ENCODE measurements at regions not wholly inside any gene's neighbourhood (a gene's known extent, or its start where the extent isn't known, plus 50 kb on each side); places are given as distances from the start of the nearest gene placed in this dataset.

GRCh38 chr9:13942201-13942600 is 371.7 kb downstream of the NFIB start:
- H3K9me3 ChIP-seq (ENCODE audit: control insufficient read depth, low read length) = no peaks in the 10 kb centered on the region
- H3K36me3 ChIP-seq (ENCODE audit: control insufficient read depth, insufficient read depth, low read length) = no peaks in the 10 kb centered on the region
- TF ChIP-seq CTCF (conservative IDR thresholded peaks at IDR 0.05) = no peak
- Mint-ChIP-seq H3K9me3 (no peaks in the 10 kb centered on the region), H3K4me1 (no peaks in the 10 kb centered on the region), H3K27me3 (ENCODE audit: insufficient read depth) (no peaks in the 10 kb centered on the region), H3K36me3 (ENCODE audit: low read depth) (no peaks in the 10 kb centered on the region), H3K4me3 (no peak overlapping the region), H3K27ac (no peak overlapping the region)
- WGBS, 2 experiments (ENCODE audit: insufficient coverage in 1 of 2, insufficient read length in 1 of 2) = 90 to 95% methylated on average over 6 of the region's 6 CpGs
- no peaks in the 10 kb centered on the region for H3K27me3 ChIP-seq (ENCODE audit: control insufficient read depth, insufficient read depth, low read length, poor library complexity, severe bottlenecking)
- no peak overlapping the region for H3K27ac ChIP-seq (ENCODE audit: low read depth, low read length)
- DNase-seq = no peak
- no peaks in the 10 kb centered on the region for H3K4me1 ChIP-seq (ENCODE audit: control insufficient read depth, insufficient read depth, low read length)
- H3K4me3 ChIP-seq (ENCODE audit: low read length) = no peak overlapping the region
- H3K9ac ChIP-seq (ENCODE audit: extremely low read depth, low read length, poor library complexity, severe bottlenecking) = no peak overlapping the region

- no peaks in the 10 kb centered on the region for H3K4me1 Mint-ChIP-seq
- Histone ChIP-seq H3K9me3 (ENCODE audit: control insufficient read depth, low read length) (no peaks in the 10 kb centered on the region), H3K4me1 (ENCODE audit: control insufficient read depth, insufficient read depth, low read length) (no peaks in the 10 kb centered on the region), H3K9ac (ENCODE audit: extremely low read depth, low read length, poor library complexity, severe bottlenecking) (no peak overlapping the region), H3K27ac (ENCODE audit: low read depth, low read length) (no peak overlapping the region), H3K4me3 (ENCODE audit: low read length) (no peak overlapping the region), H3K27me3 (ENCODE audit: control insufficient read depth, insufficient read depth, low read length, poor library complexity, severe bottlenecking) (no peaks in the 10 kb centered on the region), H3K36me3 (ENCODE audit: control insufficient read depth, insufficient read depth, low read length) (no peaks in the 10 kb centered on the region)
- no peak overlapping the region for H3K27ac Mint-ChIP-seq
- DNase-seq = no peak
- H3K9me3 Mint-ChIP-seq = no peaks in the 10 kb centered on the region
- no peaks in the 10 kb centered on the region for H3K36me3 Mint-ChIP-seq (ENCODE audit: low read depth)
- 91 to 93% methylated on average over 4 to 7 of the region's 7 CpGs for WGBS, 2 experiments (ENCODE audit: insufficient coverage in 1 of 2, insufficient read length in 1 of 2)
- no peak overlapping the region for H3K4me3 Mint-ChIP-seq
- H3K27me3 Mint-ChIP-seq (ENCODE audit: insufficient read depth) = no peaks in the 10 kb centered on the region
- TF ChIP-seq CTCF (conservative IDR thresholded peaks at IDR 0.05) = no peak
Measured at GRCh38 chr9:13941714-13942113, 372.2 kb downstream of the NFIB start.

GRCh38 chr9:13939701-13940490 is 374.0 kb downstream of the NFIB start:
- Mint-ChIP-seq H3K36me3 (ENCODE audit: low read depth) (no peaks in the 10 kb centered on the region), H3K9me3 (no peaks in the 10 kb centered on the region), H3K4me1 (no peaks in the 10 kb centered on the region), H3K27ac (no peak overlapping the region), H3K27me3 (ENCODE audit: insufficient read depth) (no peaks in the 10 kb centered on the region), H3K4me3 (no peak overlapping the region)
- no peak overlapping the region for H3K9ac ChIP-seq (ENCODE audit: extremely low read depth, low read length, poor library complexity, severe bottlenecking)
- TF ChIP-seq CTCF (conservative IDR thresholded peaks at IDR 0.05) = no peak
- H3K36me3 ChIP-seq (ENCODE audit: control insufficient read depth, insufficient read depth, low read length) = no peaks in the 10 kb centered on the region
- no peak for DNase-seq
- H3K27ac ChIP-seq (ENCODE audit: low read depth, low read length) = no peak overlapping the region
- H3K4me1 ChIP-seq (ENCODE audit: control insufficient read depth, insufficient read depth, low read length) = no peaks in the 10 kb centered on the region
- WGBS, 2 experiments (ENCODE audit: insufficient coverage in 1 of 2, insufficient read length in 1 of 2) = 78 to 88% methylated on average over 7 to 8 of the region's 8 CpGs
- H3K4me3 ChIP-seq (ENCODE audit: low read length) = no peak overlapping the region
- no peaks in the 10 kb centered on the region for H3K27me3 ChIP-seq (ENCODE audit: control insufficient read depth, insufficient read depth, low read length, poor library complexity, severe bottlenecking)
- no peaks in the 10 kb centered on the region for H3K9me3 ChIP-seq (ENCODE audit: control insufficient read depth, low read length)
